ENCODE measurements at regions not wholly inside any gene's neighbourhood (a gene's known extent, or its start where the extent isn't known, plus 50 kb on each side); places are given as distances from the start of the nearest gene placed in this dataset.

GRCh38 chr4:124060261-124060918 is 652.1 kb downstream of the ANKRD50 start:
- TF ChIP-seq CTCF (IDR thresholded peaks at IDR 0.05): no peak
- TF ChIP-seq ZFX (IDR thresholded peaks at IDR 0.05; ENCODE audit: borderline replicate concordance): no peak

Data from 22Rv1 (cell line).